ENCODE measurements at regions not wholly inside any gene's neighbourhood (a gene's known extent, or its start where the extent isn't known, plus 50 kb on each side); places are given as distances from the start of the nearest gene placed in this dataset.

- DNase-seq (no peak), ATAC-seq (no peak)
- Histone ChIP-seq H3K27ac (no peak overlapping the region), H3K36me3 (peaks cover 60% of the 10 kb centered on the region), H3K4me3 (no peak overlapping the region), H3K4me1 (no peaks in the 10 kb centered on the region), H3K9me3 (no peaks in the 10 kb centered on the region), H3K27me3 (no peaks in the 10 kb centered on the region)
- intact Hi-C loops (cut with DNase I): no loop called here
- TF ChIP-seq CTCF (IDR thresholded peaks at IDR 0.05): no peak
Observed at GRCh38 chr11:17148536-17148935, 59.2 kb downstream of the PIK3C2A start.

- no peaks in the 10 kb centered on the region for H3K27me3 ChIP-seq
- H3K9me3 ChIP-seq: no peaks in the 10 kb centered on the region
- no peak for TF ChIP-seq CTCF (IDR thresholded peaks at IDR 0.05)
- no peak for DNase-seq
- intact Hi-C loops (cut with DNase I): no loop called here
- H3K4me1 ChIP-seq: no peaks in the 10 kb centered on the region
- ATAC-seq: no peak
- no peak overlapping the region for H3K27ac ChIP-seq
- no peak overlapping the region for H3K4me3 ChIP-seq
- peaks cover 67% of the 10 kb centered on the region for H3K36me3 ChIP-seq
Observed at GRCh38 chr11:17145972-17146371, 61.8 kb downstream of the PIK3C2A start.

DNA sequence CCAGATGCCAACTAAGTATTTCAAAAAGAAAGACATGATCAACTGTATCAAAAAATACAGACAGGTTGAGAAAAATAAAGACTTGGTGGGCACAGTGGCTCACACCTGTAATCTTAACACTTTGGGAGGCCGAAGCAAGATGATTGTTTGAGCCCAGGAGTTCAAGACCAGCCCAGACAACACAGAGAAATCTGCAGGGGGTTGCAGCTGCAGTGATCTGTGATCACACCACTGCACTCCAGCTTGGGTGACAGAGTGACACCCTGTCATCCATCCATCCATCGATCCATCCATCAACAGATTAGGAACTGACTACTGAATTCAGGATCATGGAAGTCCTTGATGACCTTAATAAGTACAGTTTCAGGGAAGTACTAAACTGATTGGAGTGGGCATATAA lies 65.0 kb upstream of the RPS13 start:
- no peak for TF ChIP-seq CTCF (IDR thresholded peaks at IDR 0.05)
- no peak for ATAC-seq
- Histone ChIP-seq H3K4me1 (no peaks in the 10 kb centered on the region), H3K27me3 (no peaks in the 10 kb centered on the region), H3K4me3 (no peak overlapping the region), H3K9me3 (no peaks in the 10 kb centered on the region), H3K27ac (no peak overlapping the region), H3K36me3 (peaks cover 82% of the 10 kb centered on the region)
- DNase-seq: no peak
- intact Hi-C loops (cut with DNase I): no loop called here

- Histone ChIP-seq H3K9me3 (no peaks in the 10 kb centered on the region), H3K27me3 (no peaks in the 10 kb centered on the region), H3K27ac (no peak overlapping the region), H3K4me3 (no peak overlapping the region), H3K36me3 (peaks cover 73% of the 10 kb centered on the region), H3K4me1 (no peaks in the 10 kb centered on the region)
- no peak for TF ChIP-seq CTCF (IDR thresholded peaks at IDR 0.05)
- intact Hi-C loops (cut with DNase I): no loop called here
- ATAC-seq: no peak
- DNase-seq: no peak
Observed at GRCh38 chr11:17141156-17141555, 63.7 kb upstream of the RPS13 start.

GRCh38 chr11:17138562-17138961 lies 61.1 kb upstream of the RPS13 start:
- intact Hi-C loops (cut with DNase I): no loop called here
- no peaks in the 10 kb centered on the region for H3K4me1 ChIP-seq
- no peak for DNase-seq
- H3K4me3 ChIP-seq: no peak overlapping the region
- H3K27ac ChIP-seq: no peak overlapping the region
- H3K36me3 ChIP-seq: peaks cover 71% of the 10 kb centered on the region
- no peaks in the 10 kb centered on the region for H3K9me3 ChIP-seq
- no peak for TF ChIP-seq CTCF (IDR thresholded peaks at IDR 0.05)
- ATAC-seq: no peak
- H3K27me3 ChIP-seq: no peaks in the 10 kb centered on the region

DNA sequence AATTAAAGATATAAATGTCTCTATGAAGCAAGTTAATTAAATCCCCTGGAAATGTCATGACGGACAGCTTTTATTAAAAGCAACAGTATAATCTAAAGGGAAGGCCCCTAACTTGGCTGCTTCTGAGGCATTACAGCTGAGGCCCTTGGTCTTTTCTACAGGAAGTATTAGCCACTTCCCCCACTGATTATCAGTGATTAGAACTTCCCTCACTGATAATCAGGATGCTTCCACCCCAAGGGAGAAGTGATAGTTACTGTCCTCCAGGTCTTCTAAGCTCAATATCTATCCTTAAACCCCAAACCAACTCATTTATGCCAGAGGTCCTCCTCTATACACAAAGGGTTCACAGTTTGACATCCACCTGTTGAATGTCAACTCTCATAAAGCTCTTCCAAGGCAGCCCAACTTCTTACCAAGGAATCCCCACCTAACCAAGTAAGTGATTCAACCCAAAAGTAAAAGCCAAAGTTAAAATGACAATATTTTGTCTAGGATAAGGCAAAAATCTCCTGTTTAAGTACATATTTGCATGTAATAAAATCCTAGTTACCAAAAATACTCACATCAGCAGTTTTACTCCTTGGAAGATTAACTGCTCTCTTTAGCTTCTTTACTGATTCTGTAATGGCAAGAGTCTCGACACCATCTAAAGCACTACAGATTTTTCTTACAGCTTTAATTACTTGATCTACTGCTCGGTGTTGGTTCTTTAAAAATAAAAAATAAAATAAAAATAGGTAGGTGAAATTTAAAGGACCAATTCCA lies 58.6 kb upstream of the RPS13 start:
- intact Hi-C loops (cut with DNase I): no loop called here

More for the DNA sequence above, 58.6 kb upstream of the RPS13 start:
- DNase-seq (no peak), ATAC-seq (no peak)
- TF ChIP-seq CTCF (IDR thresholded peaks at IDR 0.05): no peak
- no peak overlapping the region for H3K4me3 ChIP-seq
- H3K36me3 ChIP-seq: peaks cover 74% of the 10 kb centered on the region
- no peak overlapping the region for H3K27ac ChIP-seq
- no peaks in the 10 kb centered on the region for H3K9me3 ChIP-seq
- no peaks in the 10 kb centered on the region for H3K27me3 ChIP-seq
- no peaks in the 10 kb centered on the region for H3K4me1 ChIP-seq
